ENCODE measurements at regions not wholly inside any gene's neighbourhood (a gene's known extent, or its start where the extent isn't known, plus 50 kb on each side); places are given as distances from the start of the nearest gene placed in this dataset.
"Not testable (repeated sequence)": the region's sequence is repeated elsewhere in the genome, so short reads cannot be mapped to it uniquely, and the experiment has no call there.

DNA sequence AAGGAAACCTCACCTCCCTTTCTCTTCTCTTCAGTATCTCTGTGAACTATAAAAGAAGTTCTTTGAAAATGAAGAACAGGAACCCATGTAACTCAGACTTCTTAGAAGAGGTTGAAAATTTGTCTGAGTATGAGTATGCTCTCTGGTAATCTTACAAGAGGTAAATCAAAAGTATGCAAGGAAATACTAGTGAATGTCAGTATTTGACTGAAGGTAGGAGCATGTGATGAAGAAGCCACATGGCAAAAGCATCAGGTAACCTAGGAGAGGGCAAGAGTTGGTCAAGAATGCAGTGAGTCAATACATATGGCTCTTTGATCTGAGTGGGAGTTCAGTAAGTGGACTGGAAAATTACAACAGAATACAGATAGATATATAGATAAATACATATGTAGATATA lies 133.0 kb upstream of the NECTIN3 start:
- Mint-ChIP-seq H3K9me3 (peaks cover 0 to 16% (median 4%) of the 10 kb centered on the region in 11 donors), H3K4me1 (no peaks in the 10 kb centered on the region), H3K36me3 (no peaks in the 10 kb centered on the region), H3K4me3 (no peak overlapping the region), H3K27me3 (peaks cover 6 to 53% (median 25%) of the 10 kb centered on the region in 5 donors), H3K27ac (no peak overlapping the region)
- peaks cover 0 to 7% of the 10 kb centered on the region in 2 donors for H3K27me3 ChIP-seq (ENCODE audit: control insufficient read depth in 2 of 2, insufficient read depth in 2 of 2, low read length in 2 of 2)
- POLR2A ChIA-PET = no interaction called here
- ATAC-seq = no peak
- no peaks in the 10 kb centered on the region for H3K36me3 ChIP-seq (ENCODE audit: control insufficient read depth in 2 of 3, insufficient read depth in 3 of 3, low read length in 3 of 3)
- H3K4me3 ChIP-seq (ENCODE audit: low read length) = no peak overlapping the region
- DNase-seq = no peak
- intact Hi-C loops (cut with micrococcal nuclease) = no loop called here
- CTCF ChIA-PET = no interaction called here
- no peaks in the 10 kb centered on the region for H3K4me1 ChIP-seq (ENCODE audit: control insufficient read depth in 2 of 2, insufficient read depth in 2 of 2, low read length in 2 of 2)
- H3K27ac ChIP-seq (ENCODE audit: low read depth, low read length) = no peak overlapping the region
- no peaks in the 10 kb centered on the region for H3K9me3 ChIP-seq (ENCODE audit: control insufficient read depth in 2 of 3, low read length in 3 of 3)

DNA sequence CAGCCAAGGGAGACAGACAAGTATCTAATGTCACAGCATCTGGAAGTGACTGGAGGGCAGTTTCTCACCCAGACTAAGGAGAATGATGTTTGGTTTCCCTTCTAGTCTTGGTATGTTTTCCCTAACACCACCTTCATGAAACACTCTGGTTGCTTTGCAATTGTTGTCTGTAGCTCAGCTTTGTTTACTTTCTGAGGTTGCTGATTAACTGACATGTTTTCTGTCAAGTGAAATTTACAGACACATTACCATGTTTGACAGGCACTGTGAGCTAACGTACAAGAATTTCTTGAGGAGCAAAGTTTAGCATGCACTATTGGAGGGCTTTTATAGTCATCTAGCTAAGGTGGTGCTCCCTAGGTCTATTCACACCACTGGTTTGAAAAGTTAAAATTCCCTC lies 131.6 kb upstream of the NECTIN3 start:
- intact Hi-C loops (cut with micrococcal nuclease) = no loop called here
- peaks cover 0 to 31% (median 10%) of the 10 kb centered on the region in 11 donors for H3K9me3 Mint-ChIP-seq
- POLR2A ChIA-PET = no interaction called here
- H3K27ac ChIP-seq (ENCODE audit: low read depth, low read length) = no peak overlapping the region
- peaks cover 0 to 1% (median 0%) of the 10 kb centered on the region in 5 donors for H3K36me3 Mint-ChIP-seq
- CTCF ChIA-PET = no interaction called here
- no peak for DNase-seq
- H3K27ac Mint-ChIP-seq = no peak overlapping the region
- H3K4me3 ChIP-seq (ENCODE audit: low read length) = no peak overlapping the region
- peaks cover 4 to 49% (median 23%) of the 10 kb centered on the region in 5 donors for H3K27me3 Mint-ChIP-seq
- no peak for ATAC-seq
- peaks cover 0 to 13% (median 4%) of the 10 kb centered on the region in 3 experiments for H3K9me3 ChIP-seq (ENCODE audit: control insufficient read depth in 2 of 3, low read length in 3 of 3)
- H3K27me3 ChIP-seq (ENCODE audit: control insufficient read depth in 2 of 2, insufficient read depth in 2 of 2, low read length in 2 of 2) = peaks cover 0 to 7% of the 10 kb centered on the region in 2 donors
- H3K4me1 Mint-ChIP-seq = no peaks in the 10 kb centered on the region
- H3K4me3 Mint-ChIP-seq = no peak overlapping the region
- H3K36me3 ChIP-seq (ENCODE audit: control insufficient read depth in 2 of 3, insufficient read depth in 3 of 3, low read length in 3 of 3) = no peaks in the 10 kb centered on the region
- H3K4me1 ChIP-seq (ENCODE audit: control insufficient read depth in 2 of 2, insufficient read depth in 2 of 2, low read length in 2 of 2) = no peaks in the 10 kb centered on the region

DNA sequence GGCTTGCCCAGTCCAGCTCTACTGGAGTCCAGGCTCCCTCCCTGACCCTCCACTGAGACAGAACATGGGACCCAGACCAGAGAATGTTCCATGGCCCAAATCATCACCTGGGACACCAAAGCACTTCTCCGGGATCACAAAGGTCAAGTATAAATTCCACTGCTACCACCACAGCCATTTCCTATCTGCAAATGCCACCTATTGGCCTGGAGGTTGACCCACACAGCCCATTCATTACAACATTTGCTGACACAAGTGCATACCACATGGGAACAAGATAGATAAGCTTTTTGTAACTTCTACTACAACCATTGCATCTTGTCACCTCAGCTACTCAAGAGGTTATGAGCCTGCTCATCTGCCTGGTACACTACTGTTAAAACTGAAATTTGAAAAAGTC lies 126.8 kb upstream of the NECTIN3 start:
- intact Hi-C loops (cut with micrococcal nuclease) = no loop called here
- ATAC-seq = no peak
- POLR2A ChIA-PET = no interaction called here
- H3K4me1 ChIP-seq (ENCODE audit: control insufficient read depth in 2 of 2, insufficient read depth in 2 of 2, low read length in 2 of 2) = no peaks in the 10 kb centered on the region
- H3K27ac ChIP-seq (ENCODE audit: low read depth, low read length) = no peak overlapping the region
- H3K9me3 Mint-ChIP-seq = peaks cover 7 to 78% (median 40%) of the 10 kb centered on the region in 11 donors
- no peak overlapping the region for H3K27ac Mint-ChIP-seq
- peaks cover 0 to 34% (median 4%) of the 10 kb centered on the region in 3 experiments for H3K9me3 ChIP-seq (ENCODE audit: control insufficient read depth in 2 of 3, low read length in 3 of 3)
- H3K27me3 ChIP-seq (ENCODE audit: control insufficient read depth in 2 of 2, insufficient read depth in 2 of 2, low read length in 2 of 2) = no peaks in the 10 kb centered on the region
- no peak overlapping the region for H3K4me3 Mint-ChIP-seq
- no peak overlapping the region for H3K4me3 ChIP-seq (ENCODE audit: low read length)
- no peaks in the 10 kb centered on the region for H3K4me1 Mint-ChIP-seq
- CTCF ChIA-PET = no interaction called here
- no peaks in the 10 kb centered on the region for H3K36me3 ChIP-seq (ENCODE audit: control insufficient read depth in 2 of 3, insufficient read depth in 3 of 3, low read length in 3 of 3)
- peaks cover 0 to 18% (median 13%) of the 10 kb centered on the region in 5 donors for H3K36me3 Mint-ChIP-seq
- no peak for DNase-seq
- H3K27me3 Mint-ChIP-seq = peaks cover 0 to 21% (median 9%) of the 10 kb centered on the region in 5 donors

DNA sequence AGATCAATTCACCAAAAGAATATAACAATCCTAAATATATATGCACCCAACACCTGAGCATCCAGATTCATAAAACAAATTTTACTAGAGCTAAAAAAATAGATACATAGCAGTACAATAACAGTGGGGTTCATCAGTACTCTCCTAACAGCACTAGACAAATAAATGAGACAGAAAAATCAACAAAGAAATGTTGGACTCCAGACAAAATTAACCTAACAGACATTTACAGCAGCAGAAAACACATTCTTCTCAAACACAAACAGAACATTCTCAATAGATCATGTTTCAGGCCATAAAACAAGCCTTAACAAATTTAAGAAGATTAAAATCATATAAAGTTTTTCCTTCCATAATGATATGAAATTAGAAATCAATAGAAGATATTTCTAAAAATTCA lies 124.8 kb upstream of the NECTIN3 start:
- Mint-ChIP-seq H3K36me3 (peaks cover 0 to 21% (median 16%) of the 10 kb centered on the region in 5 donors), H3K4me1 (no peaks in the 10 kb centered on the region), H3K27ac (no peak overlapping the region), H3K27me3 (peaks cover 0 to 9% (median 1%) of the 10 kb centered on the region in 5 donors), H3K4me3 (no peak overlapping the region), H3K9me3 (peaks cover 10 to 94% (median 45%) of the 10 kb centered on the region in 11 donors)
- intact Hi-C loops (cut with micrococcal nuclease) = no loop called here
- ChIA-PET POLR2A (no interaction called here), CTCF (no interaction called here)
- H3K36me3 ChIP-seq (ENCODE audit: control insufficient read depth in 2 of 3, insufficient read depth in 3 of 3, low read length in 3 of 3) = no peaks in the 10 kb centered on the region
- no peak overlapping the region for H3K4me3 ChIP-seq (ENCODE audit: low read length)
- DNase-seq (no peak), ATAC-seq (no peak)
- peaks cover 0 to 41% (median 4%) of the 10 kb centered on the region in 3 experiments for H3K9me3 ChIP-seq (ENCODE audit: control insufficient read depth in 2 of 3, low read length in 3 of 3)
- H3K27me3 ChIP-seq (ENCODE audit: control insufficient read depth in 2 of 2, insufficient read depth in 2 of 2, low read length in 2 of 2) = no peaks in the 10 kb centered on the region
- no peak overlapping the region for H3K27ac ChIP-seq (ENCODE audit: low read depth, low read length)
- no peaks in the 10 kb centered on the region for H3K4me1 ChIP-seq (ENCODE audit: control insufficient read depth in 2 of 2, insufficient read depth in 2 of 2, low read length in 2 of 2)

DNA sequence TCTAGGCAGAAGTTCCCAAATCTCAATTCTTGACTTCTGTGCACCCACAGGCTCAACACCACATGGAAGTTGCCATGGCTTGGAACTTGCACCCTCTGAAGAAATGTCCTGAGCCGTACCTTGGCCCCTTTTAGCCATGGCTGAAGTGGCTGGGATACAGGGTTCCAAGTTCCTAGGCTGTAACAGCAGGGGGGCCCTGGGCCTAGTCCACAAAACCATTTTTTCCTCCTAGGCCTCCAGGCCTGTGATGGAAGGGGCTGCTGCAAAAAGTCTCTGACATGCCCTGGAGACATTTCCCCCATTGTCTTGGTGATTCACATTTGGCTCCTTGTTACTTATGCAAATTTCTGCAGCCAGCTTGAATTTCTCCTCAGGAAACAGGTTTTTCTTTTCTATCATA lies 122.4 kb upstream of the NECTIN3 start:
- POLR2A ChIA-PET; H3K4me1 Mint-ChIP-seq; H3K4me1 ChIP-seq (ENCODE audit: control insufficient read depth in 2 of 2, insufficient read depth in 2 of 2, low read length in 2 of 2); ATAC-seq; H3K27me3 Mint-ChIP-seq; H3K4me3 ChIP-seq (ENCODE audit: low read length); CTCF ChIA-PET; intact Hi-C loops (cut with micrococcal nuclease); H3K27ac Mint-ChIP-seq; DNase-seq; H3K27me3 ChIP-seq (ENCODE audit: control insufficient read depth in 2 of 2, insufficient read depth in 2 of 2, low read length in 2 of 2); H3K27ac ChIP-seq (ENCODE audit: low read depth, low read length); H3K36me3 ChIP-seq (ENCODE audit: control insufficient read depth in 2 of 3, insufficient read depth in 3 of 3, low read length in 3 of 3); H3K4me3 Mint-ChIP-seq: not testable (repeated sequence)
- peaks cover 0 to 37% (median 4%) of the 10 kb centered on the region in 3 experiments for H3K9me3 ChIP-seq (ENCODE audit: control insufficient read depth in 2 of 3, low read length in 3 of 3)
- H3K36me3 Mint-ChIP-seq = peaks cover 0 to 21% (median 16%) of the 10 kb centered on the region in 5 donors
- H3K9me3 Mint-ChIP-seq = peaks cover 14 to 81% (median 45%) of the 10 kb centered on the region in 11 donors

- Histone ChIP-seq H3K27ac (ENCODE audit: low read depth, low read length) (no peak overlapping the region), H3K36me3 (ENCODE audit: control insufficient read depth in 2 of 3, insufficient read depth in 3 of 3, low read length in 3 of 3) (no peaks in the 10 kb centered on the region), H3K4me1 (ENCODE audit: control insufficient read depth in 2 of 2, insufficient read depth in 2 of 2, low read length in 2 of 2) (no peaks in the 10 kb centered on the region), H3K4me3 (ENCODE audit: low read length) (no peak overlapping the region), H3K9me3 (ENCODE audit: control insufficient read depth in 2 of 3, low read length in 3 of 3) (peaks cover 0 to under 1% (median 0%) of the 10 kb centered on the region in 3 experiments), H3K27me3 (ENCODE audit: control insufficient read depth in 2 of 2, insufficient read depth in 2 of 2, low read length in 2 of 2) (no peaks in the 10 kb centered on the region)
- DNase-seq = no peak
- H3K27me3 Mint-ChIP-seq = peaks cover 0 to 14% (median 4%) of the 10 kb centered on the region in 5 donors
- no peak for ATAC-seq
- POLR2A ChIA-PET = no interaction called here
- CTCF ChIA-PET = no interaction called here
- H3K27ac Mint-ChIP-seq = no peak overlapping the region
- H3K36me3 Mint-ChIP-seq = no peaks in the 10 kb centered on the region
- H3K4me3 Mint-ChIP-seq = no peak overlapping the region
- intact Hi-C loops (cut with micrococcal nuclease) = no loop called here
- peaks cover 0 to 19% (median 6%) of the 10 kb centered on the region in 11 donors for H3K9me3 Mint-ChIP-seq
- H3K4me1 Mint-ChIP-seq = no peaks in the 10 kb centered on the region
These were observed 116.2 kb upstream of the NECTIN3 start for GRCh38 chr3:110955301-110955880.

DNA sequence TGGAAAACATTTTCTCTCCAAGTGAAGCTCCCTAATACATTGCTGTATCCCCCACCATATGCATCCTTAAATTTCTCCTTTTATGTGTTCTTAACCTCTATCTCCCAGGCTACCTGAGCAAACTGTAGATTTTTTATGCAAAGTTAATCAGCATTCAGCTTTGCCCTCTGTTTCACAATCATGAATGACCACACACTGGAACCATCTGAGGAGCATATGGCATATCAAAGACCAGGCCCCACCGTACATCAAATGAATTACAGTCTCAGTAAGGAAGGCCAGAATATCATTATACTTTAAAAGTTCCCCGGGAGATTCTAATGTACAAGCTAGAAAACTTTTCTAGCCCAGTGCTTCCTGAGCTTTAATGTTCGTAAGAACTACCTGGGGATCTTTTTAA lies 115.5 kb upstream of the NECTIN3 start:
- H3K36me3 ChIP-seq (ENCODE audit: control insufficient read depth in 2 of 3, insufficient read depth in 3 of 3, low read length in 3 of 3) = no peaks in the 10 kb centered on the region
- H3K4me1 ChIP-seq (ENCODE audit: control insufficient read depth in 2 of 2, insufficient read depth in 2 of 2, low read length in 2 of 2) = no peaks in the 10 kb centered on the region
- Mint-ChIP-seq H3K4me1 (no peaks in the 10 kb centered on the region), H3K27me3 (peaks cover 0 to 14% (median 4%) of the 10 kb centered on the region in 5 donors), H3K27ac (no peak overlapping the region), H3K9me3 (peaks cover 0 to 16% (median 3%) of the 10 kb centered on the region in 11 donors), H3K4me3 (no peak overlapping the region), H3K36me3 (no peaks in the 10 kb centered on the region)
- H3K4me3 ChIP-seq (ENCODE audit: low read length) = no peak overlapping the region
- CTCF ChIA-PET = no interaction called here
- no peak overlapping the region for H3K27ac ChIP-seq (ENCODE audit: low read depth, low read length)
- H3K9me3 ChIP-seq (ENCODE audit: control insufficient read depth in 2 of 3, low read length in 3 of 3) = no peaks in the 10 kb centered on the region
- DNase-seq (no peak), ATAC-seq (no peak)
- H3K27me3 ChIP-seq (ENCODE audit: control insufficient read depth in 2 of 2, insufficient read depth in 2 of 2, low read length in 2 of 2) = no peaks in the 10 kb centered on the region
- intact Hi-C loops (cut with micrococcal nuclease) = no loop called here
- POLR2A ChIA-PET = no interaction called here

Data from naive thymus-derived CD4-positive, alpha-beta T cell (primary cell).